Spinal cord (tissue), 9 donors: ENCODE measurements at regions not wholly inside any gene's neighbourhood (a gene's known extent, or its start where the extent isn't known, plus 50 kb on each side); places are given as distances from the start of the nearest gene placed in this dataset.

Source experiments
- DNase-seq, 6 donors: peaks; one replicate each; pipeline versions ENCODE4 v3.0.0 to v3.0.0-alpha.2; 2013 to 2015; ENCODE audit warnings: low spot score in 6 of 6, low read depth in 4 of 6
- H3K27ac ChIP-seq: one replicate; pipeline ENCODE4 v1.5.1; 2013; ENCODE audit warnings: low read depth, low read length, control low read depth
- H3K27me3 ChIP-seq: one replicate; pipeline ENCODE4 v1.6.1; 2013; ENCODE audit warnings: low read length; ENCODE audit not compliant: control insufficient read depth, insufficient read depth
- H3K36me3 ChIP-seq: one replicate; pipeline ENCODE4 v1.6.1; 2013; ENCODE audit warnings: low read length; ENCODE audit not compliant: control insufficient read depth, insufficient read depth
- H3K4me1 ChIP-seq: one replicate; pipeline ENCODE4 v1.6.1; 2013; ENCODE audit warnings: low read length; ENCODE audit not compliant: control insufficient read depth, insufficient read depth
- H3K4me3 ChIP-seq: one replicate; pipeline ENCODE4 v1.5.1; 2013; ENCODE audit warnings: low read depth, low read length, control low read depth
- H3K9me3 ChIP-seq: one replicate; pipeline ENCODE4 v1.6.1; 2013; ENCODE audit warnings: low read length; ENCODE audit not compliant: control insufficient read depth, insufficient read depth
- WGBS: methylation state at CpG from one replicate; pipeline ENCODE4 v1.1.5; 2013; ENCODE audit warnings: missing lambda C conversion rate; ENCODE audit not compliant: insufficient coverage; 5-methylcytosine and 5-hydroxymethylcytosine counted together
- donor health status: healthy.

GRCh38 chr2:137837830-137838229, 126.4 kb upstream of the HNMT start:
- 88% methylated on average over 3 of the region's 4 CpGs for WGBS
- peak in 1 of 6 donors; percentile 27 for DNase-seq
- H3K36me3 ChIP-seq: no peaks in the 10 kb centered on the region
- H3K4me3 ChIP-seq: no peak overlapping the region
- H3K27ac ChIP-seq: no peak overlapping the region
- H3K4me1 ChIP-seq: no peaks in the 10 kb centered on the region
- H3K27me3 ChIP-seq: no peaks in the 10 kb centered on the region
- no peaks in the 10 kb centered on the region for H3K9me3 ChIP-seq

- peak; percentile 9 to 91 (median 45) for DNase-seq
- no peaks in the 10 kb centered on the region for H3K4me1 ChIP-seq
- H3K9me3 ChIP-seq: no peaks in the 10 kb centered on the region
- no peaks in the 10 kb centered on the region for H3K36me3 ChIP-seq
- H3K27me3 ChIP-seq: no peaks in the 10 kb centered on the region
- 14% methylated on average over 1 of the region's 8 CpGs for WGBS
- no peak overlapping the region for H3K4me3 ChIP-seq
- H3K27ac ChIP-seq: no peak overlapping the region
Observed at GRCh38 chr2:137838255-137839092, 125.8 kb upstream of the HNMT start.

- H3K36me3 ChIP-seq: no peaks in the 10 kb centered on the region
- H3K27ac ChIP-seq: no peak overlapping the region
- H3K4me3 ChIP-seq: no peak overlapping the region
- no peak for DNase-seq
- no peaks in the 10 kb centered on the region for H3K27me3 ChIP-seq
- H3K4me1 ChIP-seq: no peaks in the 10 kb centered on the region
- H3K9me3 ChIP-seq: peaks cover 1% of the 10 kb centered on the region
Observed at GRCh38 chr2:137842430-137842829, 121.8 kb upstream of the HNMT start.

- Histone ChIP-seq H3K4me3 (no peak overlapping the region), H3K9me3 (peaks cover 1% of the 10 kb centered on the region), H3K4me1 (no peaks in the 10 kb centered on the region), H3K36me3 (no peaks in the 10 kb centered on the region), H3K27me3 (no peaks in the 10 kb centered on the region), H3K27ac (no peak overlapping the region)
- no CpG with 5 or more reads among the region's 3 CpGs for WGBS
- no peak for DNase-seq
Observed at GRCh38 chr2:137842952-137843351, 121.3 kb upstream of the HNMT start.

- Histone ChIP-seq H3K27ac (no peak overlapping the region), H3K36me3 (no peaks in the 10 kb centered on the region), H3K4me1 (no peaks in the 10 kb centered on the region), H3K9me3 (peaks cover 1% of the 10 kb centered on the region), H3K27me3 (no peaks in the 10 kb centered on the region), H3K4me3 (no peak overlapping the region)
- no peak for DNase-seq
Observed at GRCh38 chr2:137845422-137845821, 118.9 kb upstream of the HNMT start.

- WGBS: no CpG with 5 or more reads among the region's 2 CpGs
- Histone ChIP-seq H3K36me3 (no peaks in the 10 kb centered on the region), H3K9me3 (peaks cover 1% of the 10 kb centered on the region), H3K27me3 (no peaks in the 10 kb centered on the region), H3K4me3 (no peak overlapping the region), H3K27ac (no peak overlapping the region), H3K4me1 (no peaks in the 10 kb centered on the region)
- no peak for DNase-seq
Observed at GRCh38 chr2:137846993-137847392, 117.3 kb upstream of the HNMT start.

GRCh38 chr2:137847443-137847842, 116.8 kb upstream of the HNMT start:
- DNase-seq: no peak
- Histone ChIP-seq H3K4me1 (no peaks in the 10 kb centered on the region), H3K36me3 (no peaks in the 10 kb centered on the region), H3K27ac (no peak overlapping the region), H3K9me3 (peaks cover 1% of the 10 kb centered on the region), H3K4me3 (no peak overlapping the region), H3K27me3 (no peaks in the 10 kb centered on the region)

- Histone ChIP-seq H3K9me3 (no peaks in the 10 kb centered on the region), H3K36me3 (no peaks in the 10 kb centered on the region), H3K4me1 (no peaks in the 10 kb centered on the region), H3K4me3 (no peak overlapping the region), H3K27ac (no peak overlapping the region), H3K27me3 (no peaks in the 10 kb centered on the region)
- WGBS: 80% methylated on average over 1 of the region's 3 CpGs
- DNase-seq: no peak
Observed at GRCh38 chr2:137857881-137858280, 106.4 kb upstream of the HNMT start.

- no peak overlapping the region for H3K27ac ChIP-seq
- H3K36me3 ChIP-seq: no peaks in the 10 kb centered on the region
- no peak overlapping the region for H3K4me3 ChIP-seq
- H3K9me3 ChIP-seq: no peaks in the 10 kb centered on the region
- DNase-seq: no peak
- WGBS: no CpG with 5 or more reads among the region's 2 CpGs
- no peaks in the 10 kb centered on the region for H3K27me3 ChIP-seq
- no peaks in the 10 kb centered on the region for H3K4me1 ChIP-seq
Observed at GRCh38 chr2:137862651-137863050, 101.6 kb upstream of the HNMT start.

GRCh38 chr2:137865954-137866540, 98.2 kb upstream of the HNMT start:
- Histone ChIP-seq H3K27ac (no peak overlapping the region), H3K27me3 (no peaks in the 10 kb centered on the region), H3K36me3 (no peaks in the 10 kb centered on the region), H3K9me3 (no peaks in the 10 kb centered on the region), H3K4me1 (no peaks in the 10 kb centered on the region), H3K4me3 (no peak overlapping the region)
- no CpG with 5 or more reads among the region's 2 CpGs for WGBS
- peak in 5 of 6 donors; percentile 5 to 81 (median 35) for DNase-seq
